H1 (cell line): ENCODE measurements at regions not wholly inside any gene's neighbourhood (a gene's known extent, or its start where the extent isn't known, plus 50 kb on each side); places are given as distances from the start of the nearest gene placed in this dataset.

ENCODE experiments used
- CTCF ChIA-PET: fragments of 300-600 bp; sonication (Branson Sonifier 250); formaldehyde crosslinking; loops from one replicate; lab custom pipeline; 2021; ENCODE audit not compliant: partially characterized antibody; lab: Charles Lee
- POLR2A ChIA-PET: fragments of 300-600 bp; sonication (Branson Sonifier 250); formaldehyde crosslinking; loops from one replicate; lab custom pipeline; 2021; ENCODE audit warnings: inconsistent platforms; ENCODE audit not compliant: partially characterized antibody; lab: Charles Lee
- DNase-seq, 2 experiments: peaks; one replicate each; pipeline versions ENCODE4 v3.0.0 to v3.0.0-alpha.2; 2010 to 2022; ENCODE audit warnings: low spot score in 2 of 2, low read depth in 1 of 2, mixed read lengths in 1 of 2
- FAIRE-seq: peaks from 2 replicates; lab custom pipeline; 2011; peaks lifted over from hg19 to GRCh38; lab: Jason Lieb, UNC
- H2AFZ ChIP-seq: 2 replicates; pipeline ENCODE4 v1.8.1; 2012; ENCODE audit warnings: low read length, inconsistent platforms
- H2AK5ac ChIP-seq: 2 replicates; pipeline ENCODE4 v1.6.1; 2013; ENCODE audit warnings: low read depth, low read length
- H2BK120ac ChIP-seq: replicated peaks from 2 replicates; pipeline ENCODE3; 2013; ENCODE audit warnings: low read depth, low read length, inconsistent platforms
- H2BK12ac ChIP-seq: 2 replicates; pipeline ENCODE4 v1.6.1; 2013; ENCODE audit warnings: low read depth, low read length
- H2BK15ac ChIP-seq: 2 replicates; pipeline ENCODE4 v1.6.1; 2013; ENCODE audit warnings: low read length
- H2BK20ac ChIP-seq: 2 replicates; pipeline ENCODE4 v1.6.1; 2013; ENCODE audit warnings: low read length
- H2BK5ac ChIP-seq: 2 replicates; pipeline ENCODE4 v1.6.1; 2013; ENCODE audit warnings: low read depth, low read length
- H3K14ac ChIP-seq: 2 replicates; pipeline ENCODE4 v1.6.1; 2013; ENCODE audit warnings: inconsistent platforms; ENCODE audit not compliant: insufficient read length
- H3K18ac ChIP-seq: 2 replicates; pipeline ENCODE4 v1.6.1; 2013; ENCODE audit warnings: low read length; ENCODE audit errors: extremely low read depth
- H3K23ac ChIP-seq: 2 replicates; pipeline ENCODE4 v1.6.1; 2013; ENCODE audit warnings: inconsistent platforms; ENCODE audit not compliant: insufficient read length
- H3K23me2 ChIP-seq: 2 replicates; pipeline ENCODE4 v1.6.1; 2013; ENCODE audit warnings: low read depth, low read length
- H3K27ac ChIP-seq: 2 replicates; pipeline ENCODE4 v1.6.1; 2011; ENCODE audit warnings: low read depth, low read length, inconsistent platforms
- H3K27me3 ChIP-seq, 4 experiments: replicated peaks in 1 of 4; 1 replicate in 1 of 4; 2 replicates in 3 of 4; pipeline versions ENCODE4 v1.6.1 to v1.8.1; 2011 to 2013; ENCODE audit warnings: low read length in 3 of 4, mild to moderate bottlenecking in 3 of 4, inconsistent platforms in 2 of 4, mixed read lengths in 2 of 4, moderate library complexity in 1 of 4; ENCODE audit not compliant: control insufficient read depth in 3 of 4, insufficient read depth in 3 of 4; ENCODE audit errors: extremely low read depth in 1 of 4
- H3K36me3 ChIP-seq, 4 experiments: 2 replicates each; pipeline versions ENCODE4 v1.6.1 to v1.8.1; 2011 to 2013; ENCODE audit warnings: mild to moderate bottlenecking in 4 of 4, low read length in 3 of 4, moderate library complexity in 2 of 4, control low read depth in 1 of 4, inconsistent platforms in 1 of 4; ENCODE audit not compliant: insufficient read depth in 4 of 4, control insufficient read depth in 2 of 4
- H3K4ac ChIP-seq: replicated peaks from 2 replicates; pipeline ENCODE3; 2013; ENCODE audit warnings: low read length, low read depth, mixed read lengths, inconsistent platforms; ENCODE audit not compliant: insufficient read length
- H3K4me1 ChIP-seq, 4 experiments: replicated peaks in 1 of 4; 1 replicate in 1 of 4; 2 replicates in 3 of 4; pipeline versions ENCODE4 v1.6.1 to v1.8.1; 2011 to 2013; ENCODE audit warnings: low read length in 3 of 4, inconsistent platforms in 2 of 4, mixed read lengths in 1 of 4; ENCODE audit not compliant: insufficient read depth in 4 of 4, control insufficient read depth in 3 of 4
- H3K4me2 ChIP-seq, 2 experiments: 2 replicates each; pipeline versions ENCODE4 v1.6.1 to v1.8.1; 2011 to 2013; ENCODE audit warnings: low read depth in 2 of 2, low read length in 2 of 2, control low read depth in 1 of 2, inconsistent platforms in 1 of 2, mild to moderate bottlenecking in 1 of 2; ENCODE audit not compliant: insufficient read depth in 1 of 2
- H3K4me3 ChIP-seq, 4 experiments: fragments of 200-600, 300-600 bp in 1 of 4; sonication (generic), shearing (Covaris generic), sonication (Bioruptor Twin) in 1 of 4; 2 replicates each; pipeline versions ENCODE4 v1.5.1 to v1.8.1; 2011 to 2016; ENCODE audit warnings: low read length in 4 of 4, low read depth in 3 of 4, control low read depth in 2 of 4, inconsistent platforms in 2 of 4, mild to moderate bottlenecking in 2 of 4, mixed read lengths in 1 of 4, moderate library complexity in 1 of 4; ENCODE audit not compliant: insufficient read depth in 2 of 4; ENCODE audit errors: extremely low read depth in 1 of 4
- H3K56ac ChIP-seq: replicated peaks from 2 replicates; pipeline ENCODE3; 2013; ENCODE audit warnings: low read depth, mild to moderate bottlenecking, mixed read lengths, low read length, inconsistent platforms; ENCODE audit not compliant: insufficient read length
- H3K79me1 ChIP-seq: 2 replicates; pipeline ENCODE4 v1.6.1; 2013; ENCODE audit warnings: low read depth, low read length, control low read depth
- H3K79me2 ChIP-seq, 2 experiments: 2 replicates each; pipeline versions ENCODE4 v1.6.1 to v1.8.1; 2012 to 2013; ENCODE audit warnings: low read length in 2 of 2, mild to moderate bottlenecking in 2 of 2, inconsistent platforms in 1 of 2; ENCODE audit not compliant: insufficient read depth in 2 of 2, control insufficient read depth in 1 of 2
- H3K9ac ChIP-seq, 4 experiments: replicated peaks in 1 of 4; 1 replicate in 1 of 4; 2 replicates in 3 of 4; pipeline versions ENCODE4 v1.6.1 to v1.8.1; 2011 to 2013; ENCODE audit warnings: low read depth in 3 of 4, low read length in 3 of 4, control low read depth in 2 of 4, mild to moderate bottlenecking in 2 of 4, moderate library complexity in 2 of 4, inconsistent platforms in 1 of 4; ENCODE audit errors: extremely low read depth in 1 of 4
- H3K9me3 ChIP-seq, 2 experiments: 2 replicates each; pipeline versions ENCODE4 v1.6.1 to v1.8.1; 2012 to 2013; ENCODE audit warnings: mild to moderate bottlenecking in 2 of 2, moderate library complexity in 2 of 2, control low read depth in 1 of 2, inconsistent platforms in 1 of 2, low read depth in 1 of 2, low read length in 1 of 2, mixed read lengths in 1 of 2; ENCODE audit not compliant: insufficient read depth in 2 of 2
- H4K20me1 ChIP-seq, 2 experiments: replicated peaks in 1 of 2; 2 replicates each; pipeline versions ENCODE3 to v1.8.1; 2011 to 2013; ENCODE audit warnings: inconsistent platforms in 2 of 2, low read length in 2 of 2, mild to moderate bottlenecking in 1 of 2; ENCODE audit not compliant: insufficient read depth in 2 of 2, control insufficient read depth in 1 of 2
- H4K5ac ChIP-seq: 2 replicates; pipeline ENCODE4 v1.6.1; 2013; ENCODE audit warnings: low read length, low read depth, mixed read lengths, inconsistent platforms; ENCODE audit not compliant: insufficient read length
- H4K8ac ChIP-seq: 2 replicates; pipeline ENCODE4 v1.8.0; 2013; ENCODE audit warnings: mild to moderate bottlenecking, moderate library complexity, low read length, inconsistent platforms; ENCODE audit not compliant: insufficient read depth; ENCODE audit errors: extremely low read depth
- H4K91ac ChIP-seq: replicated peaks from 2 replicates; pipeline ENCODE3; 2013; ENCODE audit warnings: low read length, mixed read lengths, inconsistent platforms; ENCODE audit not compliant: insufficient read length
- ASH2L ChIP-seq: fragments of 200-600, 300-600 bp; sonication (generic); IDR thresholded peaks from one replicate; pipeline ENCODE4 v1.7.1; 2017; ENCODE audit warnings: low read length
- CEBPB ChIP-seq: IDR thresholded peaks from 2 replicates; pipeline ENCODE4 v1.6.1; 2012; ENCODE audit warnings: low read depth, low read length
- EP300 ChIP-seq, 2 experiments: IDR thresholded peaks; 1 replicate in 1 of 2; 2 replicates in 1 of 2; pipeline ENCODE4 v1.6.1; 2011 to 2012; ENCODE audit warnings: low read depth in 2 of 2, low read length in 2 of 2, mild to moderate bottlenecking in 2 of 2, borderline replicate concordance in 1 of 2, inconsistent platforms in 1 of 2, moderate library complexity in 1 of 2
- GABPA ChIP-seq: IDR thresholded peaks from 2 replicates; pipeline ENCODE4 v1.6.1; 2011; ENCODE audit warnings: mild to moderate bottlenecking, low read length, moderate library complexity, borderline replicate concordance; ENCODE audit not compliant: insufficient read depth
- HDAC2 ChIP-seq, 2 experiments: fragments of 300-600 bp in 1 of 2; sonication (generic) in 1 of 2; IDR thresholded peaks; 2 replicates each; pipeline ENCODE4 v1.6.1; 2011 to 2012; ENCODE audit warnings: low read depth in 2 of 2, low read length in 2 of 2, mild to moderate bottlenecking in 2 of 2, moderate library complexity in 2 of 2, borderline replicate concordance in 1 of 2, inconsistent platforms in 1 of 2
- JUN ChIP-seq: IDR thresholded peaks from 2 replicates; pipeline ENCODE4 v1.6.1; 2011; ENCODE audit warnings: low read depth, mild to moderate bottlenecking, improper control_type of control experiment, low read length
- KDM1A ChIP-seq: fragments of 200-600, 300-600 bp; sonication (generic); IDR thresholded peaks from 2 replicates; pipeline ENCODE4 v1.7.1; 2016; ENCODE audit warnings: mild to moderate bottlenecking, low read length, borderline replicate concordance
- KDM5A ChIP-seq: fragments of 200-600 bp; IDR thresholded peaks from 2 replicates; pipeline ENCODE4 v1.7.1; 2012; ENCODE audit warnings: mild to moderate bottlenecking, low read length, inconsistent platforms, mixed read lengths
- MAFK ChIP-seq: IDR thresholded peaks from 2 replicates; pipeline ENCODE4 v1.6.1; 2012; ENCODE audit warnings: low read depth, mild to moderate bottlenecking, improper control_type of control experiment, low read length
- PHF8 ChIP-seq: fragments of 200-600 bp; sonication (generic); conservative IDR thresholded peaks from 2 replicates; pipeline ENCODE4 v1.7.1; 2012; ENCODE audit warnings: low read depth, mild to moderate bottlenecking, inconsistent platforms, low read length, moderate library complexity
- RNF2 ChIP-seq: fragments of 200-900, 300-1000 bp; sonication (generic); IDR thresholded peaks from 2 replicates; pipeline ENCODE4 v1.7.1; 2016; ENCODE audit warnings: borderline replicate concordance, low read depth, mild to moderate bottlenecking, antibody characterized with exemption, low read length; ENCODE audit not compliant: poor library complexity, severe bottlenecking; ENCODE audit errors: missing control alignments
- SP2 ChIP-seq: IDR thresholded peaks from 2 replicates; pipeline ENCODE4 v1.6.1; 2012; ENCODE audit warnings: mild to moderate bottlenecking, low read length, inconsistent platforms
- SP4 ChIP-seq: IDR thresholded peaks from 2 replicates; pipeline ENCODE4 v1.6.1; 2012; ENCODE audit warnings: low read length, inconsistent platforms
- SUZ12 ChIP-seq: fragments of 200-600 bp; sonication (generic); IDR thresholded peaks from 2 replicates; pipeline ENCODE4 v1.6.1; 2012; ENCODE audit warnings: mild to moderate bottlenecking, inconsistent platforms, low read length, moderate library complexity, mixed read lengths
- TAF1 ChIP-seq: IDR thresholded peaks from 2 replicates; pipeline ENCODE4 v1.6.1; 2011; ENCODE audit warnings: mild to moderate bottlenecking, low read depth, low read length
- WGBS, 2 experiments: shearing (Covaris generic) in 1 of 2; methylation state at CpG; one replicate each; pipeline versions ENCODE4 v1.1.6 to v1.1.7; 2013 to 2015; ENCODE audit warnings: low lambda C conversion rate in 2 of 2, mixed read lengths in 2 of 2, inconsistent platforms in 1 of 2, low coverage in 1 of 2, missing lambda C conversion rate in 1 of 2; ENCODE audit not compliant: insufficient replicate concordance in 2 of 2, insufficient coverage in 1 of 2, insufficient read length in 1 of 2; ENCODE audit errors: extremely low coverage in 1 of 2, missing lambda C conversion rate in 1 of 2; 5-methylcytosine and 5-hydroxymethylcytosine counted together

DNA sequence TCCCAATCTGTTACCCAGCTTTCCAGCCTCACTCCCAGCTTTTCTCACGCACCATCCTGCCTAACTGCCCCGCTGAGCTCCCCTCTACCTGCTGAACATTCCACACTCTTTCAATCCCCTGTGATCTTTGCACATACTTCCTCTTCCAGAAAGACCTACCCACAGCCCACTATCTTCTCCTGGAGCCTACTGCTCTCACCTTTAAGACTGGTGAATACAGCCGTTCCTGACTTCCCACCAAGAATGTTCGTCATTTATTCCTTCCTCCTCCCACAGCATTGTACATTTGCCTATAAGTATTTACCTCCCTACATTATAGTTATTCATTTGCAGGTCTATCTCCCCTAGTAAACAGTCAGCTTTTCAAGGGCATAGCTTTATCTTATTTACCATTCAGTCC lies 61.9 kb upstream of the MBOAT1 start:
- Histone ChIP-seq H4K8ac (no peak overlapping the region), H3K14ac (no peak overlapping the region), H2AK5ac (no peak overlapping the region), H4K91ac (no peak overlapping the region), H2BK15ac (no peak overlapping the region), H3K36me3 (no peaks in the 10 kb centered on the region), H3K27ac (no peak overlapping the region), H2AFZ (no peak overlapping the region), H3K4me2 (no peak overlapping the region), H3K56ac (no peak overlapping the region), H3K27me3 (no peaks in the 10 kb centered on the region), H3K79me1 (no peaks in the 10 kb centered on the region), H2BK12ac (no peak overlapping the region), H3K18ac (no peak overlapping the region), H3K23me2 (no peaks in the 10 kb centered on the region), H4K20me1 (no peaks in the 10 kb centered on the region), H3K4me3 (no peak overlapping the region), H3K9me3 (no peaks in the 10 kb centered on the region), H3K4me1 (peaks cover 0 to 6% (median 2%) of the 10 kb centered on the region in 4 experiments; a peak in 2 of 7 replicates), H3K79me2 (no peaks in the 10 kb centered on the region; a peak in 1 of 4 replicates), H3K9ac (no peak overlapping the region), H4K5ac (no peak overlapping the region), H2BK5ac (no peak overlapping the region), H3K4ac (no peak overlapping the region), H2BK20ac (no peak overlapping the region), H2BK120ac (no peak overlapping the region), H3K23ac (no peak overlapping the region)
- ChIA-PET POLR2A (no interaction called here), CTCF (interaction anchor here (0.8 to 1.2 kb wide), 2 partner anchors 12 to 149 kb away, joined by 3 to 4 read pairs; no protein-coding TSS in a partner anchor)
- 90% methylated on average over 4 of the region's 4 CpGs; no CpG with 5 or more reads in 1 of the 2 experiments for WGBS, 2 experiments
- DNase-seq: no peak
- FAIRE-seq: no peak
- no peak for TF ChIP-seq ASH2L
- no peak for TF ChIP-seq CEBPB
- no peak for TF ChIP-seq JUN
- no peak for TF ChIP-seq SP2
- TF ChIP-seq TAF1: no peak
- TF ChIP-seq KDM1A: no peak
- no peak for TF ChIP-seq GABPA
- no peak for TF ChIP-seq EP300 (IDR thresholded peaks at IDR 0.05; ENCODE audit: borderline replicate concordance in 1 of 2, low read depth in 2 of 2, low read length in 2 of 2)
- no peak for TF ChIP-seq PHF8
- no peak for TF ChIP-seq SP4
- no peak for TF ChIP-seq SUZ12
- TF ChIP-seq KDM5A: no peak
- no peak for TF ChIP-seq HDAC2 (IDR thresholded peaks at IDR 0.05; ENCODE audit: borderline replicate concordance in 1 of 2, low read depth in 2 of 2, low read length in 2 of 2)
- no peak for TF ChIP-seq MAFK
- TF ChIP-seq RNF2: no peak
